ENCODE measurements at regions not wholly inside any gene's neighbourhood (a gene's known extent, or its start where the extent isn't known, plus 50 kb on each side); places are given as distances from the start of the nearest gene placed in this dataset.

DNA sequence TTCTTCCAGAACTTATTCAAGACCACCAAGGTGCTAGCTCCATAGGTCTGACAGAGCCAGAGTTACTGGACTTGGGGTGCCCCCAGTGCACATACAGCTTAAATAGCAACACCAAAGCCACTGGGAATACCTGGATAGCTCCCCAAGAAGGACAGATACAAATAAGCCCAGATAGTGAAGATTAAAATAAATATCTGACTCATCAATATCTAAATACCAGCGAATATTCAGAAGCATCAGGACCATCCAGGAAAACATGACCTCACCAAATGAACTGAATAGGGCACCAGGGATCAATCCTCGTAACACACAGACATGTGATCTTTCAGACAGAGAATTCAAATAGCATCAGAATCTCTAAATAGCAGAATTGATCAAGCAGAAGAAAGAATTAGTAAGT, 931.6 kb downstream of the OTOL1 start:
- ATAC-seq = no peak

DNA sequence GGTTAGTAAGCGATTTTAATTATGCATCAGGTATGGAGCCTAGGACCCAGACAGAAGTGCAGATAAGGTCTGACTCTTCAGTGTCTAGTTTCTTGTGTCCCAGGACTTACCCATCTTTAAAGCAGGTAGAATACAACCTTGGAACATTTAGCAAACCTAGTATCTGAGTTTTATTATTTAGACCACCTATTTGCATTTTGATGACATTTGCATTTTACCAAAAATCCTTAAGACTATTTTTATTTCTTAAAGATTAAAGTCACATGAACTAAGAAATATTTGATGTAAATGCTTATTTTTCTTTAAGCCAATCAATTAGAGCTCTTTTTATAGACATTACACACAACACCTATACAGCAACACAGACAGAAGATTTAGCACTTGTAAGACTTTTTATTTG, 939.1 kb downstream of the OTOL1 start:
- H3K9me3 ChIP-seq (ENCODE audit: control insufficient read depth, low read length, poor library complexity, severe bottlenecking) = no peaks in the 10 kb centered on the region
- no peaks in the 10 kb centered on the region for H3K4me1 Mint-ChIP-seq
- no peak overlapping the region for H3K4me3 Mint-ChIP-seq
- DNase-seq = no peak
- ATAC-seq = no peak
- no peaks in the 10 kb centered on the region for H3K36me3 Mint-ChIP-seq (ENCODE audit: low read depth)
- H3K27ac Mint-ChIP-seq = no peak overlapping the region
- H3K27me3 Mint-ChIP-seq = no peaks in the 10 kb centered on the region

More for the DNA sequence above, 931.6 kb downstream of the OTOL1 start:
- Mint-ChIP-seq H3K27me3 (no peaks in the 10 kb centered on the region), H3K4me1 (no peaks in the 10 kb centered on the region), H3K36me3 (ENCODE audit: low read depth) (peaks cover 2% of the 10 kb centered on the region), H3K4me3 (no peak overlapping the region), H3K27ac (no peak overlapping the region)
- H3K9me3 ChIP-seq (ENCODE audit: control insufficient read depth, low read length, poor library complexity, severe bottlenecking) = no peaks in the 10 kb centered on the region
- no peak for DNase-seq

DNA sequence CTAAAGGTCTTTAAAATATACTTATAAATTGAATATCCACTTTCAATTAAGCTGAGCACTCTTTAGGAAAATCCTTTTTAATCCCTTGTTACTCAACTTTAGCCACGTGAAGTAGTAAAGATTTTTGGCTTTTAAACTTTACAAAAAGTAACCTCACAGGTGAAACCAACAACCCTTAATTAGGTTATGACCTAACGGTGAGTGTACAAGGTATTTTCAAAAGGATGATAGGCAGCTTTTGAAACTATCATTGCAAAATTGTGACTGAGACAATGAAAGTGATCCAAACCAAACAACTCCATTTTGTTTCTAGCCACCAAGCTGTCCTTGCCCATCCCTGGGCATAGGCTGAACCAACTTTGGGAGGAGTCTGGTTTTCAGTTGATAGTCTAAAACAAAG, 940.2 kb downstream of the OTOL1 start:
- Mint-ChIP-seq H3K36me3 (ENCODE audit: low read depth) (no peaks in the 10 kb centered on the region), H3K27me3 (no peaks in the 10 kb centered on the region), H3K27ac (no peak overlapping the region), H3K4me3 (no peak overlapping the region), H3K4me1 (no peaks in the 10 kb centered on the region)
- no peaks in the 10 kb centered on the region for H3K9me3 ChIP-seq (ENCODE audit: control insufficient read depth, low read length, poor library complexity, severe bottlenecking)
- ATAC-seq (no peak), DNase-seq (no peak)

DNA sequence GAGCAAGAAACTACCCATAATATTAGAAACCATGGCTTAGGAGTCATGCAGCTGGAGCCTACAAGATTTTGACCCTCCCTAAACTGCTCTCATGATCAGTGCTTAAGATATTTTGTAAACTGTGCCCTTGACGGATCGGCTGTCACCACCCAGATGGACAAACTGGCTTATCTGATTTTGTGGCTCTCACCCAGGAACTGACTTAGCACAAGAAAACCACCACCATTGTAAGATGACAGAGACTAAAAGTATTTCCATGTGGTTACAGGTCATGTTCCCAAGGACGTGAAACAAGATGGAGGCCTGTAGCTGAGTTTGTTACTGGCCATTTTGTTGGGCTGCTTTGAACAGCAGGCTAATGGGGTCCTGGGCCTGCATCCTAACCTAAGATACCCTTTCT, 940.9 kb downstream of the OTOL1 start:
- ATAC-seq (no peak), DNase-seq (no peak)
- no peaks in the 10 kb centered on the region for H3K4me1 Mint-ChIP-seq
- no peaks in the 10 kb centered on the region for H3K9me3 ChIP-seq (ENCODE audit: control insufficient read depth, low read length, poor library complexity, severe bottlenecking)
- H3K4me3 Mint-ChIP-seq = no peak overlapping the region
- no peaks in the 10 kb centered on the region for H3K27me3 Mint-ChIP-seq
- H3K36me3 Mint-ChIP-seq (ENCODE audit: low read depth) = no peaks in the 10 kb centered on the region
- no peak overlapping the region for H3K27ac Mint-ChIP-seq

DNA sequence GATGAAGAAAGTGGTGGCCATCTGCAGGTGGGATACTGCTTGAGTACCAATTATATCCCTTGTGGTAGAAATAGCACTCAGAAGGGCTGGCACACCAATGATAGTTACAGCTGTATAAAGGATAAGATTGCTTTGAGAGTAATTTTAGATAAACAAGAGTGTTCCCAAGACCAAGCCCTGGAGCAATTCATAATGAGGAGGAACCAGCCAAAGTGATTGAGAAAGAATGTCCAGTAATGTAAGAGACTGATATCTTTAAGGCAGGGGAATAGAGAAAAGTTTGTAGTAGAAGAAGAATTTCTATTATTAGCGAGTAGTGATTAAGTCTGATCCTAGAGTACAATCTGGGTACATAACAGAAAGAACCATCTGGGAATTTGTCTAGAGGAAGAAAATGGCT, 945.1 kb downstream of the OTOL1 start:
- Mint-ChIP-seq H3K27me3 (no peaks in the 10 kb centered on the region), H3K36me3 (ENCODE audit: low read depth) (no peaks in the 10 kb centered on the region), H3K4me3 (no peak overlapping the region), H3K4me1 (no peaks in the 10 kb centered on the region), H3K27ac (no peak overlapping the region)
- H3K9me3 ChIP-seq (ENCODE audit: control insufficient read depth, low read length, poor library complexity, severe bottlenecking) = no peaks in the 10 kb centered on the region
- no peak for ATAC-seq
- no peak for DNase-seq

DNA sequence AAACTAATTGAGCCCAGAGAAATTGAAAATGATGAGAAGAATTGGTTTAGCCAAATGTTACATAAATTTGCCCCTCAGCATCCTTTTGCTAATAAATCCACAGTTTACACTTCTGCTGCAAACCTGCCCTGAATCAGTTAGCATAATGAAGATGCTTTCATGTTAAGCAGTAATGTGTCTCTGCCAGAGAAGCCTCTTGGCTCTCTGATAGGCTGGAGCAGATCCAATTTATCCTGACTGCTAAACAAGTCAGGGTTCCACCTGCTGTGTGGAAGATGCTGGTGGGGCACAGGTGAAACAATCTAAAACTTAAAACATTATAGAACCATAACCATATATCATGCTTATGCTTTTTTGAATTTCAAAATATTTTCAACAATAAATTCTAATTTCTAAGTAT, 946.8 kb downstream of the OTOL1 start:
- DNase-seq (no peak), ATAC-seq (no peak)
- Mint-ChIP-seq H3K4me1 (no peaks in the 10 kb centered on the region), H3K27me3 (no peaks in the 10 kb centered on the region), H3K4me3 (no peak overlapping the region), H3K36me3 (ENCODE audit: low read depth) (no peaks in the 10 kb centered on the region), H3K27ac (no peak overlapping the region)
- H3K9me3 ChIP-seq (ENCODE audit: control insufficient read depth, low read length, poor library complexity, severe bottlenecking) = no peaks in the 10 kb centered on the region

DNA sequence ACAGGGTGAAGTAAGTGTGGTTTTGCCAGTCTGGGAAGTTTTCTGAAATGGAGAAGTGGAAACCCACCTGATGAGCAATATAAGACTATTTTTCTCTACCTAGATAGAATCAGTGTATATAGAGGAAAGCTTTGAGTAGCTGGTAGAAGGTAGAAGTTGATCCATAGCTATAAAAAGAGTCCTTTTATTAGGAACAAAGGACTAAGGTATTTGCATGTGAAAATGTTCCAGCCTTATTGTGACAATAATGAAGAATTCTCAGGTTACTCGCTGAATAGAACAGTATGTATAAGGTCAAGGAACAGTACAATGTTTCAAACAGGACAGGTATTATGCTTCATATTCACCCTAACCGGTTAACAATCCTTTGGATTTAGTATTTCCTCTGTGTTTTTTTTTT, 972.2 kb downstream of the OTOL1 start:
- Mint-ChIP-seq H3K27me3 (no peaks in the 10 kb centered on the region), H3K4me1 (no peaks in the 10 kb centered on the region), H3K36me3 (ENCODE audit: low read depth) (no peaks in the 10 kb centered on the region)

DNA sequence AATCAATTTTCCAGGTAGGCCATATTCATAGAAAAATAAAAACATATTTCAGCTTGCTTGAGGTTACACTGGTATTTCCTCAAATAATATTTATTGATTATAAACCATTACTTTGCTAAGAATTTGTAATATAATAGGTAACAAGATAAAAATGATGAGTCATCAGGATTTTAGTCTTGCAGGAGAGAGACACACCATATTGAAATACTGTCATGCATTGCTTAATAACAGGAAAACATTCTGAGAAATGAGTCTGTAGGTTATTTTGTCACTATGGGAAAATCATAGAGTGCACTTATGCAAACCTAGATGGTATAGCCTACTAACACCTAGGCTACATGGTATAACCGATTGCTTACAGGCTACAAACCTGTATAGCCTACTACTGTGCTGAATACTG, 990.5 kb downstream of the OTOL1 start:
- H3K27ac Mint-ChIP-seq = no peak overlapping the region
- DNase-seq (no peak), ATAC-seq (no peak)
- H3K4me3 Mint-ChIP-seq = no peak overlapping the region
- no peaks in the 10 kb centered on the region for H3K4me1 Mint-ChIP-seq
- H3K27me3 Mint-ChIP-seq = no peaks in the 10 kb centered on the region
- H3K9me3 ChIP-seq (ENCODE audit: control insufficient read depth, low read length, poor library complexity, severe bottlenecking) = no peaks in the 10 kb centered on the region
- no peaks in the 10 kb centered on the region for H3K36me3 Mint-ChIP-seq (ENCODE audit: low read depth)

More for the DNA sequence above, 972.2 kb downstream of the OTOL1 start:
- H3K27ac Mint-ChIP-seq = no peak overlapping the region
- ATAC-seq (no peak), DNase-seq (no peak)
- H3K9me3 ChIP-seq (ENCODE audit: control insufficient read depth, low read length, poor library complexity, severe bottlenecking) = no peaks in the 10 kb centered on the region
- H3K4me3 Mint-ChIP-seq = no peak overlapping the region

DNA sequence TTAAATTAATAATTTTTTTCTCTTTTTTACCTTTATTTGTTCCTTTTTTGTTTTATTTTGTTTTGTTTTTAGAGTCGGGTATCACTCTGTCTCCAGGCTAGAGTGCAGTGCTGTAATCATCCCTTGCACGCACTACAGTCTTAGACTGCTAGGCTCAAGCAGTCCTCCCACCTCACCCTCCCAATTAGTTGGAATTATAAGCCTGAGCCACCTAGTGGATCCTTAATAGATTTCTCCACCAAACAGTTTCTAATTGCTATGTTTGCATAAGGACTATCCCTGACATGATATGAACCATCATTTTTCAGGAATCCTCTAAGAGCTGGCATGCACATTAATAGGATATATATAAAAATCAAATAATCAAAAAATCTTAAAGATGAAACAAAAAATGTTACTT, 993.2 kb downstream of the OTOL1 start:
- Mint-ChIP-seq H3K27me3 (no peaks in the 10 kb centered on the region), H3K27ac (no peak overlapping the region), H3K4me1 (no peaks in the 10 kb centered on the region), H3K36me3 (ENCODE audit: low read depth) (no peaks in the 10 kb centered on the region), H3K4me3 (no peak overlapping the region)
- DNase-seq (no peak), ATAC-seq (no peak)
- H3K9me3 ChIP-seq (ENCODE audit: control insufficient read depth, low read length, poor library complexity, severe bottlenecking) = no peaks in the 10 kb centered on the region

DNA sequence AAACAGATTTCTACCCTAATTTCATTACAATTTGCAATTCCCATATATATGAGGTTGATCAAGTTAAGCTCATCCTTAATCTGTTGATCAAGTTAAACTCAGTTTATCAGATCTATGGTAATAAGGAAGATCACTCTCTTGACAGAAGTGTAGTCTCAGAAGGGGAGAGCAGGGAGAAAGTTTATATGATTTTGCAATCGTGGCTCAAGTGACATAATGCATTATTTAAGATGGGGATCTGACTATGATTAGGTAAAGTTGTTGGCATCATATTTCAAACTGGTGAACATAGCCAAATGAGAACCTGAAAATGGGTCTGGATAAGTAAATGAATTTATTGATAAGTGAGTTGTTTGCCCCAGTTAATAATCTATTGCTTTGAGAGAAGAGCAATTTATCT, 995.3 kb downstream of the OTOL1 start:
- no peaks in the 10 kb centered on the region for H3K36me3 Mint-ChIP-seq (ENCODE audit: low read depth)
- H3K27ac Mint-ChIP-seq = no peak overlapping the region
- H3K9me3 ChIP-seq (ENCODE audit: control insufficient read depth, low read length, poor library complexity, severe bottlenecking) = no peaks in the 10 kb centered on the region
- no peak overlapping the region for H3K4me3 Mint-ChIP-seq
- DNase-seq (no peak), ATAC-seq (no peak)
- no peaks in the 10 kb centered on the region for H3K27me3 Mint-ChIP-seq
- no peaks in the 10 kb centered on the region for H3K4me1 Mint-ChIP-seq

DNA sequence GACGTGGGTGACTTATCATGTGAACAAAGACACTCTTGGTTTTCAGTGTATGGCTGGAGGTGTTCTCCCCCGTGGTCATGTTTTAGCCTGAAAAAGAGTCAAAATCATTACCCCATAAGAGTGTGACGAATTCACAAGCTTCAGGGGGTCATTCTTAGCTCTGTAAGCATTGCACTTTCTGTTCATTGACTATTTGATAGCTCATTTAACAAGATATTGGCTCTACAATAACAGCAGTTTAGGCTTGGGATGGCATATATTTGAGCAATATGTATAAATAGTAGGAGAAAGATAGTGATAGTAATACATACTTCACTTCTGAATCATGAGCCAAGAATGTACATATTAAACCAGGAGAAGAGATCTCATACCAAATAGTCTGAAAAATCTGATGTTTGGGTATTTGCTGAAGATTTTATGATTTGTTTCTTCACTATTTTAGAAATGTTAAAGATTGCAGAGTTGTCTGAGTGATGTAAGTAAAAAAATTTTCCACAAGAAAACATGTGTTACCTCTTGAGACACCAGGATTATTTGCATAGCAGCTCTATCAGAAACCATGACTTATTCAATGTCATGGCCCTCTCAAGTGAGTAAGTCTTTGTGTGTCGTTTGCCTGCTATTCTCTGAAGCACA, 996.0 kb downstream of the OTOL1 start:
- H3K27me3 Mint-ChIP-seq = no peaks in the 10 kb centered on the region
- no peak for DNase-seq
- no peak overlapping the region for H3K4me3 Mint-ChIP-seq
- H3K9me3 ChIP-seq (ENCODE audit: control insufficient read depth, low read length, poor library complexity, severe bottlenecking) = no peaks in the 10 kb centered on the region
- no peaks in the 10 kb centered on the region for H3K4me1 Mint-ChIP-seq
- no peak for ATAC-seq
- no peaks in the 10 kb centered on the region for H3K36me3 Mint-ChIP-seq (ENCODE audit: low read depth)
- H3K27ac Mint-ChIP-seq = no peak overlapping the region

DNA sequence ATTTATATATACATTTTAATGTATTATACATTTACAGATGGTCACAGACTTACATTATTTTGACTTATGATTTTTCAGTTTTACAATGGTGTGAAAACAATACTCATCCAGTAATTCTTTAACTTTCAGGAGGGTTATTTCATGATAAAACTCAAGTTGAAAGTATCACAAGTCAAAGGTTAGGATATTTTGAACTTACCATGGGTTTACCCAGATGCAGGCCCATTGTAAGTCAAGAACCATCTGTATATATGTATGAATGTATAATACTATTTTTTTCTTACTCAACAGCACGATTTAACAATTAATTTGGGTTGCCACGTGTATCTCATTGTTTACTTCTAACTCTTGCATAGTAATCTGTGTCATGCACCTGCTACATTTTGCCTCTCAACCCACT, 1002.0 kb downstream of the OTOL1 start:
- Mint-ChIP-seq H3K4me3 (no peak overlapping the region), H3K27ac (no peak overlapping the region), H3K4me1 (no peaks in the 10 kb centered on the region), H3K36me3 (ENCODE audit: low read depth) (no peaks in the 10 kb centered on the region), H3K27me3 (no peaks in the 10 kb centered on the region)
- no peak for ATAC-seq
- H3K9me3 ChIP-seq (ENCODE audit: control insufficient read depth, low read length, poor library complexity, severe bottlenecking) = no peaks in the 10 kb centered on the region
- DNase-seq = no peak

DNA sequence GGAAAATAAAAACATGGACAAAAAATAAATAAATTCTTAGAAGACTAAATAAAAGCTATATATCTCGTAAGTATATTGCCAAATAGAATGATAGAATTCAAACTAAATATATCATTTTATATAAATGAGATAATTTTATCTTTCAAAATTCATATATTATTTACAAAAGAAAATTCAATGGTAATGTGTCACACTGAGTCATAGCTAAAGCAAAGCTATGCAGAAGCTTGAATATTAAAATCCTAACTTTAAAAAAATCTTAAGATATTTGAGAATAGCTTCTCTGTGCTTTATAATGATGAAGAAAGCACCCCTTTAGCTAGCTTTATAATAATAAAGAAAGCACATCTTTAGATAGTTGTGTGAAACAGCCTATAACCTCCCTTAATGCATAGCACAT, 1010.8 kb downstream of the OTOL1 start:
- Mint-ChIP-seq H3K4me1 (no peaks in the 10 kb centered on the region), H3K36me3 (ENCODE audit: low read depth) (no peaks in the 10 kb centered on the region), H3K27me3 (no peaks in the 10 kb centered on the region), H3K27ac (no peak overlapping the region), H3K4me3 (no peak overlapping the region)
- DNase-seq (no peak), ATAC-seq (no peak)
- no peaks in the 10 kb centered on the region for H3K9me3 ChIP-seq (ENCODE audit: control insufficient read depth, low read length, poor library complexity, severe bottlenecking)

DNA sequence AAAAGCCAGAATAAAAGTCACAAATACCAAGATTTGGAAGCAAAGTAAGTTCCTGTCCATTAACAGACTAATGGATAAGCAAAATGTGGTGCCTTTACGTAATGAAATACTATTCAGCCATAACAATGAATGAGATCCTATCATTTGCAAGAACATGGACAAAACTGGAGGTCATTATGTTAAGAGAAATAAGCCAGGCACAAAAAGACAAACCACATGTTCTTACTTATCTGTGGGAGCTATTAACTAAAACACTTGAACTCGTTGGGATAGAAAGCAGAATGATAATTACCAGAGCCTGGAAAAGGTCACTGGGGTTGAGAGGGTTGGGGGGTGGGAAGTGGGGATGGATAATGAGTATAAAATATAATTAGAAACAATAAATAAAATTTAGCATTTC, 1015.9 kb downstream of the OTOL1 start:
- DNase-seq = no peak
- Mint-ChIP-seq H3K36me3 (ENCODE audit: low read depth) (no peaks in the 10 kb centered on the region), H3K27me3 (no peaks in the 10 kb centered on the region), H3K4me1 (no peaks in the 10 kb centered on the region), H3K27ac (no peak overlapping the region), H3K4me3 (no peak overlapping the region)
- no peaks in the 10 kb centered on the region for H3K9me3 ChIP-seq (ENCODE audit: control insufficient read depth, low read length, poor library complexity, severe bottlenecking)
- no peak for ATAC-seq
